A549 (cell line): ENCODE measurements at regions not wholly inside any gene's neighbourhood (a gene's known extent, or its start where the extent isn't known, plus 50 kb on each side); places are given as distances from the start of the nearest gene placed in this dataset.

ENCODE experiments used
- RAD21 ChIP-seq, 2 experiments: fragments of >200 bp in 1 of 2; sonication (Bioruptor Twin) in 1 of 2; formaldehyde crosslinking in 1 of 2; IDR thresholded peaks in 1 of 2; conservative IDR thresholded peaks in 1 of 2; 2 replicates in 1 of 2; 3 replicates in 1 of 2; pipeline ENCODE4 v1.6.1; 2012 to 2018; ENCODE audit warnings: inconsistent platforms in 1 of 2
- TF ChIP-seq, protein P1 (sequence below): fragments of >200 bp; sonication (Bioruptor Twin); formaldehyde crosslinking; IDR thresholded peaks from 3 replicates; pipeline ENCODE4 v1.5.1; 2016

DNA sequence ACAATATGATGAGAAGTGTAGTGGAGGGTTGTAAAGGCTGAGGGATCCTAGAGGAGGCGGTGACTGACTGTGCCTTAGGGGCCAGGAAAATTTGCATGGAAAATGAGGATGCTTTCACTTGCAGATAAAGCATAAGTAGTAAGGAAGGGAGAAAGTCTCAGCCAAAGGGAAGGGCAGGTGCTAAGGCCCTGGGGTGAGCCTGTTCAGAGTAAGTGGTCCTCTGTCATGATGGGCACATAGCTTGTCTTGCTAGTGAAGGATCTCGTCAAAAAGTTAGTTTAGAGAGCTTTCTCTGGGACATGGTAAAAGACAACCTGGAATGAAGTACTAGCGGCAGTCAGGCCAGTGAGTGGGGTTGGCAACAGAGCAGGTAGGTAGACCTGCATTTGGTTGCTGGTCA, 75.4 kb upstream of the CPLX2 start:
- TF ChIP-seq, protein P1, sequence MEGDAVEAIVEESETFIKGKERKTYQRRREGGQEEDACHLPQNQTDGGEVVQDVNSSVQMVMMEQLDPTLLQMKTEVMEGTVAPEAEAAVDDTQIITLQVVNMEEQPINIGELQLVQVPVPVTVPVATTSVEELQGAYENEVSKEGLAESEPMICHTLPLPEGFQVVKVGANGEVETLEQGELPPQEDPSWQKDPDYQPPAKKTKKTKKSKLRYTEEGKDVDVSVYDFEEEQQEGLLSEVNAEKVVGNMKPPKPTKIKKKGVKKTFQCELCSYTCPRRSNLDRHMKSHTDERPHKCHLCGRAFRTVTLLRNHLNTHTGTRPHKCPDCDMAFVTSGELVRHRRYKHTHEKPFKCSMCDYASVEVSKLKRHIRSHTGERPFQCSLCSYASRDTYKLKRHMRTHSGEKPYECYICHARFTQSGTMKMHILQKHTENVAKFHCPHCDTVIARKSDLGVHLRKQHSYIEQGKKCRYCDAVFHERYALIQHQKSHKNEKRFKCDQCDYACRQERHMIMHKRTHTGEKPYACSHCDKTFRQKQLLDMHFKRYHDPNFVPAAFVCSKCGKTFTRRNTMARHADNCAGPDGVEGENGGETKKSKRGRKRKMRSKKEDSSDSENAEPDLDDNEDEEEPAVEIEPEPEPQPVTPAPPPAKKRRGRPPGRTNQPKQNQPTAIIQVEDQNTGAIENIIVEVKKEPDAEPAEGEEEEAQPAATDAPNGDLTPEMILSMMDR, result no peak
- no peak for TF ChIP-seq RAD21 (conservative IDR thresholded peaks at IDR 0.05 in 1 of 2, IDR thresholded peaks at IDR 0.05 in 1 of 2)
